OCI-LY7 (cell line): ENCODE measurements at regions not wholly inside any gene's neighbourhood (a gene's known extent, or its start where the extent isn't known, plus 50 kb on each side); places are given as distances from the start of the nearest gene placed in this dataset.

Experiments used
- EZH2phosphoT487 ChIP-seq: fragments of 200-600 bp; sonication (generic); IDR thresholded peaks from 2 replicates; pipeline ENCODE4 v1.6.1; 2018; ENCODE audit warnings: low read depth, borderline replicate concordance, mild to moderate bottlenecking, mixed run types, antibody characterized with exemption, low read length, moderate library complexity, mixed read lengths
- TF ChIP-seq, protein P1 (sequence below): fragments of 200-600 bp; sonication (generic); conservative IDR thresholded peaks from 2 replicates; pipeline ENCODE4 v1.5.1; 2014; ENCODE audit warnings: mild to moderate bottlenecking, antibody characterized with exemption, low read length, moderate library complexity, mixed read lengths

DNA sequence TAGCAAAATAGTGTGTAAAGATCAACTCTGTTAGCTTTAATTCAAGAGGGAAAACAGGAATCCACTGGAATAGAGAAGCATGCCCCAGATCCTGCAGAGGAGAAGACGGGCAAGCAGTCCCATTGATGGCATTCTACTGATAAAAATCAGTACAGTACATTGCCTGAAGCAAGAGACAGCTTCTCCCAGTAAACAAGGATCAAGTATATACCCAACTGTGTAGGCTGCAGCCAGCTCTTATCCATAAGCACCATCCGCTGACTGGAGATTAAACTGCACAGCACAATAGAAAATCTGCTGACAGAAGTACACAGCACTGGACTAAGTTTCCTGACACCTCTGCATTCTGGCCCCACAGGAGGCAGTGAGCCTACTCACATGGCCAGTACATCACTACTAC is 110.1 kb downstream of the COX18 start:
- TF ChIP-seq, protein P1, sequence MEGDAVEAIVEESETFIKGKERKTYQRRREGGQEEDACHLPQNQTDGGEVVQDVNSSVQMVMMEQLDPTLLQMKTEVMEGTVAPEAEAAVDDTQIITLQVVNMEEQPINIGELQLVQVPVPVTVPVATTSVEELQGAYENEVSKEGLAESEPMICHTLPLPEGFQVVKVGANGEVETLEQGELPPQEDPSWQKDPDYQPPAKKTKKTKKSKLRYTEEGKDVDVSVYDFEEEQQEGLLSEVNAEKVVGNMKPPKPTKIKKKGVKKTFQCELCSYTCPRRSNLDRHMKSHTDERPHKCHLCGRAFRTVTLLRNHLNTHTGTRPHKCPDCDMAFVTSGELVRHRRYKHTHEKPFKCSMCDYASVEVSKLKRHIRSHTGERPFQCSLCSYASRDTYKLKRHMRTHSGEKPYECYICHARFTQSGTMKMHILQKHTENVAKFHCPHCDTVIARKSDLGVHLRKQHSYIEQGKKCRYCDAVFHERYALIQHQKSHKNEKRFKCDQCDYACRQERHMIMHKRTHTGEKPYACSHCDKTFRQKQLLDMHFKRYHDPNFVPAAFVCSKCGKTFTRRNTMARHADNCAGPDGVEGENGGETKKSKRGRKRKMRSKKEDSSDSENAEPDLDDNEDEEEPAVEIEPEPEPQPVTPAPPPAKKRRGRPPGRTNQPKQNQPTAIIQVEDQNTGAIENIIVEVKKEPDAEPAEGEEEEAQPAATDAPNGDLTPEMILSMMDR = no peak
- no peak for TF ChIP-seq EZH2phosphoT487
